ENCODE measurements at regions not wholly inside any gene's neighbourhood (a gene's known extent, or its start where the extent isn't known, plus 50 kb on each side); places are given as distances from the start of the nearest gene placed in this dataset.

- Histone ChIP-seq H3K27ac (ENCODE audit: insufficient read depth, low read depth, low read length) (no peak overlapping the region), H3K27me3 (ENCODE audit: control insufficient read depth in 2 of 2, insufficient read depth in 2 of 2, low read length in 2 of 2) (no peaks in the 10 kb centered on the region), H3K9ac (replicated peaks; ENCODE audit: extremely low read depth, insufficient read depth, low read length) (no peak overlapping the region), H4K20me1 (replicated peaks; ENCODE audit: control insufficient read depth, extremely low read depth, insufficient read depth, low read length) (no peaks in the 10 kb centered on the region), H3K36me3 (ENCODE audit: control insufficient read depth in 2 of 2, extremely low read depth in 1 of 2, insufficient read depth in 2 of 2, low read length in 2 of 2) (no peaks in the 10 kb centered on the region), H3K9me1 (replicated peaks; ENCODE audit: control insufficient read depth, extremely low read depth, insufficient read depth, low read length) (no peaks in the 10 kb centered on the region), H3K9me3 (replicated peaks; ENCODE audit: control insufficient read depth, insufficient read depth, low read length) (peaks cover 4% of the 10 kb centered on the region), H3K4me1 (ENCODE audit: control insufficient read depth, extremely low read depth, insufficient read depth, low read length) (no peaks in the 10 kb centered on the region), H3K4me2 (ENCODE audit: insufficient read depth, low read length) (no peak overlapping the region), H2AFZ (ENCODE audit: low read depth, low read length) (no peak overlapping the region), H3K4me3 (replicated peaks in 1 of 3; ENCODE audit: insufficient read depth in 1 of 3, low read depth in 1 of 3, low read length in 3 of 3) (no peak overlapping the region), H3K79me2 (ENCODE audit: control insufficient read depth, insufficient read depth, low read length) (no peaks in the 10 kb centered on the region)
- FAIRE-seq, result no peak
- ChIA-PET POLR2A (no interaction called here), CTCF (no interaction called here)
- intact Hi-C loops (cut with micrococcal nuclease), result no loop called here
- DNase-seq (ENCODE audit: low read depth, low spot score), result no peak
- TF ChIP-seq MAX (IDR thresholded peaks at IDR 0.05; ENCODE audit: insufficient read depth, insufficient read length) (no peak), FOS (IDR thresholded peaks at IDR 0.05; ENCODE audit: borderline replicate concordance, insufficient read depth, low read length) (no peak), GATA2 (IDR thresholded peaks at IDR 0.05; ENCODE audit: insufficient read depth, insufficient read length, low read depth, low read length) (no peak), JUN (IDR thresholded peaks at IDR 0.05; ENCODE audit: borderline replicate concordance, insufficient read depth, insufficient read length, low read depth) (no peak), POLR2A (IDR thresholded peaks at IDR 0.05; ENCODE audit: low read depth, low read length) (no peak), EZH2 (IDR thresholded peaks at IDR 0.05; ENCODE audit: borderline replicate concordance, low read depth, low read length, severe bottlenecking) (no peak), POLR2AphosphoS5 (IDR thresholded peaks at IDR 0.05; ENCODE audit: insufficient read depth, low read depth, low read length) (no peak), MYC (IDR thresholded peaks at IDR 0.05; ENCODE audit: low read depth, low read length) (no peak)
- TF ChIP-seq, protein P1, sequence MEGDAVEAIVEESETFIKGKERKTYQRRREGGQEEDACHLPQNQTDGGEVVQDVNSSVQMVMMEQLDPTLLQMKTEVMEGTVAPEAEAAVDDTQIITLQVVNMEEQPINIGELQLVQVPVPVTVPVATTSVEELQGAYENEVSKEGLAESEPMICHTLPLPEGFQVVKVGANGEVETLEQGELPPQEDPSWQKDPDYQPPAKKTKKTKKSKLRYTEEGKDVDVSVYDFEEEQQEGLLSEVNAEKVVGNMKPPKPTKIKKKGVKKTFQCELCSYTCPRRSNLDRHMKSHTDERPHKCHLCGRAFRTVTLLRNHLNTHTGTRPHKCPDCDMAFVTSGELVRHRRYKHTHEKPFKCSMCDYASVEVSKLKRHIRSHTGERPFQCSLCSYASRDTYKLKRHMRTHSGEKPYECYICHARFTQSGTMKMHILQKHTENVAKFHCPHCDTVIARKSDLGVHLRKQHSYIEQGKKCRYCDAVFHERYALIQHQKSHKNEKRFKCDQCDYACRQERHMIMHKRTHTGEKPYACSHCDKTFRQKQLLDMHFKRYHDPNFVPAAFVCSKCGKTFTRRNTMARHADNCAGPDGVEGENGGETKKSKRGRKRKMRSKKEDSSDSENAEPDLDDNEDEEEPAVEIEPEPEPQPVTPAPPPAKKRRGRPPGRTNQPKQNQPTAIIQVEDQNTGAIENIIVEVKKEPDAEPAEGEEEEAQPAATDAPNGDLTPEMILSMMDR (IDR thresholded peaks at IDR 0.05; ENCODE audit: extremely low read depth in 1 of 2, insufficient read depth in 1 of 2, low read depth in 1 of 2, low read length in 2 of 2), result no peak
- no TSS peak for BruUV-seq (replicated peaks)
- dilution Hi-C loops (cut with MboI; ENCODE audit: extremely low pct_ligation_motif_present, low sequenced_read_pairs), result no loop called here
Observed at GRCh38 chr14:106276326-106277267, 750.2 kb downstream of the TMEM121 start.

All from endothelial cell of umbilical vein (primary cell).